GM19351 (cell line): ENCODE measurements at regions not wholly inside any gene's neighbourhood (a gene's known extent, or its start where the extent isn't known, plus 50 kb on each side); places are given as distances from the start of the nearest gene placed in this dataset.

Experiments used
- ATAC-seq: cut with Tn5 transposase; IDR thresholded peaks from one replicate; pipeline ENCODE4 v1.9.1; 2021; ENCODE audit warnings: mild to moderate bottlenecking, moderate library complexity; ENCODE audit not compliant: unreplicated experiment

- no peak for ATAC-seq
These were observed 135.0 kb upstream of the ZNF462 start for GRCh38 chr9:106727969-106728368.

- no peak for ATAC-seq
These were observed 134.1 kb upstream of the ZNF462 start for GRCh38 chr9:106728860-106729259.

DNA sequence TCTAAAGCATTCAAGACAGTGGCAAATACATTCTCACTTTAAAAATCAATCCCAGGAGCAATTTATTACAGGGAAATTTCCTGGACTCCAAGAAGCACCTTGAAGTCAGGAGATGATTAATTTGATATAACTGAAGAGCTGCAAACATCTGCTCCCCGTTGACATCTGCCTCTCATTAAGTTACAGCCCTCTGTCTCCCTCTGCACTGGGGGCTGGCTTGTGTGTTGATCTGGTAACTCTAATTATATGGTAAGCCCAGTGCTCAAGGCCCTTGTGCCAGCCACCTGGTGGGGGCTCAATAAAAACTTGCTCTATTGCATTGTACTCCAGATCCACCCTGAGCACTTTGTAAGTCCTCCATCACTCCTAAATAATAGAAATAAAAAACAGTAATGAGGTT lies 131.1 kb upstream of the ZNF462 start:
- ATAC-seq = no peak

- ATAC-seq = no peak
These were observed 129.1 kb upstream of the ZNF462 start for GRCh38 chr9:106733828-106734380.

- no peak for ATAC-seq
These were observed 125.5 kb upstream of the ZNF462 start for GRCh38 chr9:106737516-106737915.

GRCh38 chr9:106738109-106738508 lies 124.9 kb upstream of the ZNF462 start:
- no peak for ATAC-seq

DNA sequence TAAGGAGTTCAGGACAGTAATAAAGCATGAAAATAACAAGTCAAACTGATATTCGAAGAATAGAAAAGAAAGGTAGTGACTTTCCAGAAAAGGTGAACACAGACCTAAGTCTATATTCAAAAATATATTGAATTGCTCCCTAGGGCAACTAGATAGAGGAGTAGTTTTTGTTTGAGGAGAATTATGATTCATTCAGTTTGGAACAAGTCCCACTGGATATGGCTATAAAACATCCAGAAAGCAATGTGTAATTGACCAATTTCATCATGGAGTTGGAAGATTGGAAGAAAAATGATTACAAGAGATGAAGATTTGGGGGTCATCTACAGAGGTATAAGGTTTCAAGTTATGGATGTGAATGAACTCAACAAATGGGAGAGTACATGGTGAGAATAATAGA lies 117.5 kb upstream of the ZNF462 start:
- ATAC-seq = no peak

- ATAC-seq = no peak
These were observed 117.1 kb upstream of the ZNF462 start for GRCh38 chr9:106745876-106746275.

GRCh38 chr9:106751681-106752080 lies 111.3 kb upstream of the ZNF462 start:
- no peak for ATAC-seq

DNA sequence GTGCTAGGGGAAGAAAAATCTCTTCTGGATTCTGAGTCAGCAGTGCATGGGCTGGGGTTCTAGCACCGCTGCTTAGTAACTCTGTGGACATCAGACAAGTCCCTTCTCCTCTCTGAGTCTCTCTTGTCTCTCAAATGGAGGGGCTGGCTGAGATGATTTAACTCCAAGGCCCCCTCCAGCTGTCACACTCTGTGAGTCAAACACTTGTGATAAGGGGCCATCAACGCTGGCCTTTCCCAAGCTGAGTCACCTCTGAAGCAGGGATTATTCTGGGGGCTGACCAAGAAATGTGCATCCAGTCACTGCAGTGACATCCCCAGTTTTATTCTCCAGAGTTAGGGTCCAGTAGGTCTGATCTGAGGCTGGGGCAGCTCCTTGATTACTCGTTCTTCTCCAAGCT lies 110.4 kb upstream of the ZNF462 start:
- ATAC-seq = peak; percentile 3

DNA sequence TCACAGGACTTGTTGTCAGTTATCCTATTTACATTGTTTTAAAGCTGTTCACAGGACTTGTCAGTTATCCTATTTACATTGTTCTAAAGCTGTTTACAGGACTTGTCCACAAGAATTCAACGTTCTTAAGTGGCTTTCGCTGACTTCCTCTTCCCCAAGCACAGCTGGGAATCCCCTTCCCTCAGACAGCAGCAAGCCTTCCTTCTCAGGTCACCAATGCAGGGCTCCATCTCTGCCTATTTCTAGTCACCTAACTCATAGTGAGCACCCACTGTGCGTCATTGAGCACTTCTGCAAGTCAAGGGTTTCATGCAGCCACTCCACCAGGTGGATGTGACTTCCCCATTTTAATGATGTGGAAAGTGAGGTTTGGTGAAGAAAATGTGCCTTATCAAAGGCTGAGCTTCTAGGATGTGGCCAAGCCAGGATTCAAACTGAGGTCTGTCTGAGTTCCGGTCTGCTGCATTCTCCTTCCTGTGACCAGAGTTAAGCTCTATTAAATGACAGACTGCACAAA lies 109.8 kb upstream of the ZNF462 start:
- peak; percentile 92 for ATAC-seq

- no peak for ATAC-seq
These were observed 107.2 kb upstream of the ZNF462 start for GRCh38 chr9:106755736-106756135.

DNA sequence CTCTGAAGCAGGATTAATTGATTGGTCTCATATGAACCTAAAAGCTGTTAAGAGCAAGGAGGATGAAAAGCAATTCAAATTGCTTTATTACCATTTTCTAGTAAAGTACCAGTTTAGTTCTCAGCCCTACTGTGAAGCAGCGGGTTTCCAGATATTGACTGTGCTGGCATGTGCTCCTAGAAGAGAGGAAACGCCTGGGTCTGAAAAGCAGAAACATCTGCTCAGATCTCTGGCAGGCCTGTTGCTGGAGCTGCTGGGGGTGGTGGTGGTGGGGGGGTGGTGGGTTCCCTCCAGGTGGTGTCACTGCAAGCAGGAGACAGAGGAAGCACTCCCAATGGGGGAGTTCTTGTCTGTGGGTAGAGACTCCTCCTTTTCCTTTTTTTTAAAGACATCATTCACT lies 105.5 kb upstream of the ZNF462 start:
- no peak for ATAC-seq

GRCh38 chr9:106758911-106759310 lies 104.1 kb upstream of the ZNF462 start:
- peak; percentile 93 for ATAC-seq

GRCh38 chr9:106761493-106761892 lies 101.5 kb upstream of the ZNF462 start:
- ATAC-seq = no peak

- ATAC-seq = no peak
These were observed 96.3 kb upstream of the ZNF462 start for GRCh38 chr9:106766616-106767015.

DNA sequence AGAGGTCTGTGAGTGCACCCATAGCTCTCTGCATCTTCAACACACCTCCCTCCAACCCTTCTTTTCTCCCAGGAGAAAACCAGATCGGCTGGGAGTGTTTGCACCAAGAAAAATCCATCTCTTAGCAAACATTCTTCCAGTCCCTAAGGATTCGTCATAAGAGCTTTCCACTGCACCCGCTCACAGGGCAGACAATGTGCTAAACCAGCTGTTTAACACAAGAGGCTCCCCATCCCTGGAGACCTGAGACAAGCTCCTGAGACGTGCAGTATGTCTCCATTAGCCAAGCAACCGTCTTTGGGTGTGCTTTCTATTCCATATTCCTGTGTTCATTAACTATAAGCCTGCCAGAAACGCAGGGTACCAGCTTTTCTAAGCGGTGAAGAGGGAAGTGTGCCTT lies 93.6 kb upstream of the ZNF462 start:
- ATAC-seq = no peak

DNA sequence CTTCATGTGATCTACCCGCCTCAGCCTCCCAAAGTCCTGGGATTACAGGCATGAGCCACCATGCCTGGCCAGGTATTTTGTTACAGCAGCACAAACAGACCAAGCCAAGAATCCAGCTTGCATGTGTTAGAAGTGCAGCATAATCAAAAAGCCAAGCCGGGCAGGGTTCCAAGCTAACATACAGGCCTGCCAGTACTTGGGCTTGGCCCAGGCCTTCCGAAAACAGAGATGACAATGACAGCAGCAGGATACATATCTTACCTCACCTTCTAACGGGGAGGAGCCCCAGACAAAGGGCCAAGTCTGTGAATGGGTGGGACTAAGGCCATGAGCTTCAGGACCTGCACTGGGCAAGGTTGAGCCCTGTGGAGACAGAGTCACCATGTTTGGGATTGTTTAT lies 91.4 kb upstream of the ZNF462 start:
- ATAC-seq = no peak

DNA sequence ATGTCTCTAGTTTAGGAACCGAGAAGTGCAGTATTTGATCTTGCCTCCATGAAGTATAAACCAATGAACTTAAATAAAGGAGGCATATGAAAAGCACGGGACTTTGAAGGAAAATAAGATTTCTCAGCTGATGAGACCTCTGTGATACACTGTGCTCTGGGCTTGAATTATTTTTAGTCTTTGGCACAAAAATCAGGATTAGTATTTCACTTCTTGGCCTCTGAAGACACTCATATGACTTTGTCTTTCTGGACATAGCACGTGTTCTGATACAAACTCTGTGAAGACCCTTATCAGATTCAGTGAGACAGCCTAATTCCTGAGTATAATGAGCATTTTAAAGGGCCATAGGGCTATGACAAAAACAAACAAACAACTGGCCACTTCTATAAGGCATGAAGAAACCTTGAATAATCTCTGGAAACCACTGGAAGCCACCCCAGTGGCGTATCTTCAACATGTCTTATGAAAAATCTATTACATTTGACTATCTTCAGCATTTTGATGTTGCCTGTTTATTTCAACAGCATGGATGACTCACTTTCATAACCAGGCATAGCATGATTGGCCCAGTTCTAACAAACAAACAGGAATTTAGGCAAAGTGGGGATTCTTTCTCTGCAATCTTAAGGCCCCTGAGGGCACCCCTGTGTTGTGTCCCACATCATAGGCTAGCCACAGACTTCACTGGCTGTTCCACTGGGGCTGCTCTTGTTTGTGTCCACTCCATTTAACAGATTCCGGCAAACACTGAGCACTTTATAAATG lies 90.3 kb upstream of the ZNF462 start:
- no peak for ATAC-seq

GRCh38 chr9:106773750-106774149 lies 89.2 kb upstream of the ZNF462 start:
- no peak for ATAC-seq

- no peak for ATAC-seq
These were observed 87.0 kb upstream of the ZNF462 start for GRCh38 chr9:106775960-106776359.

DNA sequence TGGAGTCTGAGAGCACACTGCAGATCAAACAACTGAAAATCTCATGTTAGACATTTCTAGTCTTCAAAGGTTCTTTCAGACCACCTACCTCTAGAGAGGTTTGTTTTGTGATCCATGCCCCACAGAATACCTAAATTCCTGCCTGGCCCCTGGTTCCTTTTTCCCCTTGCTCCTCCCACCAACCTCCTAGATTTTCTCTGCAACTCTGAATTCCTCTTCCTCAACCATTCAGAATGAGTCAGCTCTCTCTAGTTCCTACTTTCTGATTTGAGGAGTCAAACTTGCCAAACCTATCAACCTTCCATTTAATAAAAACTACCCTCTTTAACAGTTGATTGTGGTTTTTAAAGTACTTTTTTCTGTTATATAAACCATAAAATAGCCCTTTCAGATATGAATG lies 83.2 kb upstream of the ZNF462 start:
- no peak for ATAC-seq

DNA sequence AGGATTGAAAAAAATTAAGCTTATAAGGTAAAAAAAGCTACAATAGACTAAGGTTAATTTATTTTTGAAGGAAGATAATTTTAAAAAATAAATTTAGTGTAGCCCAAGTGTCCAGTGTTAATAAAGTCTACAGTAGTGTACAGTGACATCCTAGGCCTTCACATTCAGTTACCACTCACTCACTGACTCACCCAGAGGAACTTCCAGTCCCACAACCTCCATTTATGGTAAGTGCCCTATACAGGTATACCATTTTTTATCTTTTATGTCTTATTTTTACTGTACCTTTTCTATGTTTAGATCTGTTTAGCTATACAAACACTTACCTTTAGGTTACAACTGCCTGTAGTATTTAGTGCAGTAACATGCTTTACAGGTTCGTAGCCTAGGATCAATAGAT lies 79.8 kb upstream of the ZNF462 start:
- ATAC-seq = no peak
